ENCODE measurements at regions not wholly inside any gene's neighbourhood (a gene's known extent, or its start where the extent isn't known, plus 50 kb on each side); places are given as distances from the start of the nearest gene placed in this dataset.

DNA sequence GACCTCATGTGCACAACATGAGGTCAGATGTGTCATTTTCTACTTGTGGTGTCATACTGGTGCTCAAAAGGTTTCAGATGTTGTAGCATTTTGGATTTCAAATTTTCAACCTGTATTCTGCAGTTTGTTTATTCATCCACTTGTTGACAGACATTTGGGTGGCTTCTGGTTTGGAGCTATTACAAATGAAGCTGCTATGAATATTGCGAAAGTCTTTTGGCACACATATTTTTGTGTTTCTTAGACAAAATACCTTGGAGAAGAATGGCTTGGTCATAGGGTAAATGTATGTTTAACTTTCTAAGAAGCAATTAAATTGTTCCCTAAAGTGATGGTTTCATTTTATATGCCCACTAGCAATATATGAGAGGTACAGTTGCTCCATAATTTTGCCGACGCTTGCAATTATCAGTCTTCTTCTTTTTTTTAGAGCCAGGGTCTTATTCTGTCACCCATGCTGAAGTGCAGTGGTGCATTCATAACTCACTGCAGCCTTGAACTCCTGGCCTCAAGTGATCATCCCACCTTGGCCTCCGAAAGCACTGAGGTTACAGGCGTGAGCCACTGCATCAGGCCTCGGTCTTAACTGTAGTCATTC is 70.7 kb upstream of the TRPC7 start:
- CTCF ChIA-PET, result no interaction called here
- Histone ChIP-seq H3K4me3 (ENCODE audit: low read depth, low read length, poor library complexity, severe bottlenecking) (no peak overlapping the region), H3K36me3 (ENCODE audit: insufficient read depth, low read length, poor library complexity, severe bottlenecking) (no peaks in the 10 kb centered on the region), H3K27me3 (replicated peaks; ENCODE audit: insufficient read depth, low read depth, low read length, poor library complexity) (peaks cover 36% of the 10 kb centered on the region), H3K27ac (ENCODE audit: low read depth, low read length, poor library complexity, severe bottlenecking) (no peak overlapping the region), H3K4me1 (ENCODE audit: insufficient read depth, low read length, poor library complexity, severe bottlenecking) (no peaks in the 10 kb centered on the region), H3K9me3 (ENCODE audit: low read depth, low read length, poor library complexity, severe bottlenecking) (no peaks in the 10 kb centered on the region)
- no peak for DNase-seq (ENCODE audit: low spot score)
- POLR2A ChIA-PET (ENCODE audit: low non-redundant PET), result interaction anchor here (0.7 kb wide), 1 partner anchor 44 kb away, joined by 3 read pairs; no protein-coding TSS in a partner anchor
- TF ChIP-seq EZH2 (IDR thresholded peaks at IDR 0.05; ENCODE audit: borderline replicate concordance, low read depth, low read length, poor library complexity, severe bottlenecking) (no peak), CTCF (conservative IDR thresholded peaks at IDR 0.05; ENCODE audit: low read depth, low read length) (no peak)
- no TSS peak for BruUV-seq (replicated peaks)
- intact Hi-C loops (cut with micrococcal nuclease; ENCODE audit: unreplicated experiment), result no loop called here

DNA sequence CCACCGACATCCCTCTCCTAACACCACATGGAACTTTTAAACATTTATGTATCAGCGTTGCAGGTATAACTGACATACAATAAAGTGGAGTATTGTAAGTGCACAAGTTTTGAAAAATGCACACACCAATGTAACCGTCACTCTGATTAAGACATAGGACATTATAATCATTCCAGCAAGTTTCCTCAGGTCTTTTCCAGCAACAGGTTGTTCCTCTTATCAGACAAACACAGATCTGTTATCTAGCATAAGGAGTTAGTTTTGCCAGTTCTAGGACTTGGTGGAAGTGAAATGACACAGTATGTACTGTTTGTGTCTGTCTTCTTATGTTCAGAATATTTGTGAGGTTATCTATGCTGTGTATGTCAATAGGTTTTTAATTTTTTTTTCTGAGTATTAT is 69.5 kb upstream of the TRPC7 start:
- no TSS peak for BruUV-seq (replicated peaks)
- ChIA-PET CTCF (no interaction called here), POLR2A (ENCODE audit: low non-redundant PET) (no interaction called here)

DNA sequence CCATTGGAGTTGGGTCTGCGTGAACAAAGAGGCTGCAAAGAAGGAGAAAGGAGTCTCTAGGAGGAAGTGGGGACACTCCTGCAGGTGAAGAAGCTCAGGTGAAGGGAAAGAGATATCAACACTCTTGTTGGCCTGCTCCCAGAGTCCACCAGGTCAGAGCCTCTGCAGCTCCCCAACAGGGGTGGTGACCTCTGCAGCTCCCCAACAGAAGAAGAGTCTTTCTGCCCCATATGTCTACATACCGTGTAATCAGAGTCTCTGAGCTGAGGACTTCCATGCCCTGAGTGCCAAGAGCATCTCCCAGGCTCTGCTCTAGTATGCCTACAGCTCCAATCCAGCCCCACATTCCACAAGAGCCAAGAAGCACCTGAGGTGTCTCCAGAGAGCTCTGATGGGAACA is 67.4 kb upstream of the TRPC7 start:
- Histone ChIP-seq H3K27me3 (replicated peaks; ENCODE audit: insufficient read depth, low read depth, low read length, poor library complexity) (peaks cover 32% of the 10 kb centered on the region), H3K4me1 (ENCODE audit: insufficient read depth, low read length, poor library complexity, severe bottlenecking) (no peaks in the 10 kb centered on the region), H3K4me3 (ENCODE audit: low read depth, low read length, poor library complexity, severe bottlenecking) (no peak overlapping the region), H3K9me3 (ENCODE audit: low read depth, low read length, poor library complexity, severe bottlenecking) (no peaks in the 10 kb centered on the region), H3K27ac (ENCODE audit: low read depth, low read length, poor library complexity, severe bottlenecking) (no peak overlapping the region), H3K36me3 (ENCODE audit: insufficient read depth, low read length, poor library complexity, severe bottlenecking) (no peaks in the 10 kb centered on the region)
- no peak for TF ChIP-seq CTCF (conservative IDR thresholded peaks at IDR 0.05; ENCODE audit: low read depth, low read length)
- CTCF ChIA-PET, result no interaction called here
- intact Hi-C loops (cut with micrococcal nuclease; ENCODE audit: unreplicated experiment), result no loop called here
- no peak for DNase-seq (ENCODE audit: low spot score)
- POLR2A ChIA-PET (ENCODE audit: low non-redundant PET), result no interaction called here
- BruUV-seq (replicated peaks), result no TSS peak

More for the DNA sequence above, 69.5 kb upstream of the TRPC7 start:
- no peak overlapping the region for H3K27ac ChIP-seq (ENCODE audit: low read depth, low read length, poor library complexity, severe bottlenecking)
- no peak for TF ChIP-seq EZH2 (IDR thresholded peaks at IDR 0.05; ENCODE audit: borderline replicate concordance, low read depth, low read length, poor library complexity, severe bottlenecking)
- no peak for TF ChIP-seq CTCF (conservative IDR thresholded peaks at IDR 0.05; ENCODE audit: low read depth, low read length)
- intact Hi-C loops (cut with micrococcal nuclease; ENCODE audit: unreplicated experiment), result no loop called here
- H3K4me1 ChIP-seq (ENCODE audit: insufficient read depth, low read length, poor library complexity, severe bottlenecking), result no peaks in the 10 kb centered on the region
- no peaks in the 10 kb centered on the region for H3K9me3 ChIP-seq (ENCODE audit: low read depth, low read length, poor library complexity, severe bottlenecking)
- H3K27me3 ChIP-seq (replicated peaks; ENCODE audit: insufficient read depth, low read depth, low read length, poor library complexity), result peaks cover 38% of the 10 kb centered on the region
- DNase-seq (ENCODE audit: low spot score), result no peak
- no peaks in the 10 kb centered on the region for H3K36me3 ChIP-seq (ENCODE audit: insufficient read depth, low read length, poor library complexity, severe bottlenecking)
- H3K4me3 ChIP-seq (ENCODE audit: low read depth, low read length, poor library complexity, severe bottlenecking), result no peak overlapping the region

Data from A673 (cell line).